Muscle of leg (tissue), 3 donors: ENCODE measurements at regions not wholly inside any gene's neighbourhood (a gene's known extent, or its start where the extent isn't known, plus 50 kb on each side); places are given as distances from the start of the nearest gene placed in this dataset.

Source experiments
- DNase-seq: peaks from one replicate; pipeline ENCODE4 v3.0.0; 2013
- H3K27ac ChIP-seq: one replicate; pipeline ENCODE4 v1.5.1; 2013; ENCODE audit warnings: mild to moderate bottlenecking, low read length, control low read depth
- H3K27me3 ChIP-seq: one replicate; pipeline ENCODE4 v1.6.1; 2013; ENCODE audit warnings: low read length; ENCODE audit not compliant: control insufficient read depth, insufficient read depth
- H3K36me3 ChIP-seq: one replicate; pipeline ENCODE4 v1.6.1; 2013; ENCODE audit warnings: low read length; ENCODE audit not compliant: control insufficient read depth, insufficient read depth
- H3K4me1 ChIP-seq: one replicate; pipeline ENCODE4 v1.6.1; 2013; ENCODE audit warnings: low read length; ENCODE audit not compliant: control insufficient read depth, insufficient read depth
- H3K4me3 ChIP-seq: one replicate; pipeline ENCODE4 v1.5.1; 2013; ENCODE audit warnings: low read length, control low read depth
- H3K9me3 ChIP-seq: replicated peaks from 2 replicates; pipeline ENCODE4 v1.6.1; 2013; ENCODE audit warnings: low read depth, low read length; ENCODE audit not compliant: control insufficient read depth
- WGBS: methylation state at CpG from one replicate; pipeline ENCODE4 v1.1.5; 2013; ENCODE audit warnings: missing lambda C conversion rate; ENCODE audit not compliant: insufficient coverage; 5-methylcytosine and 5-hydroxymethylcytosine counted together

DNA sequence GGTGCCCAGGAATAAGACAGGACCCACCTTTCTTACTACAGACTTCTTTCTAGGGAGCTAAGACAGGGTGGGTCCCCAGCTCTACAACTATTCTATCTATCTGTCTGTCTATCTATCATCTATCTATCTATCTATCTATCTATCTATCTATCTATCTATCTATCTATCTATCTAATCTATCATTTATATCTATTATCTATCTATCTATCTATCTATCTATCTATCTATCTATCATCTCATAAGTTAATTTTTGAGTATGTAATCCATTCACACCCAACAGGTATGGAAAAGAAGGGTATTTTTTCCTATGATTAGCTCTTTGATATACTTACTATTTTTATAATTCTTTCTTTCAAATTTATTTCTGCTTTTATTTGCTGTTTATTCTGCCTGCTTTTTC, 55.9 kb downstream of the BAMBI start:
- H3K4me3 ChIP-seq, result no peak overlapping the region
- no peaks in the 10 kb centered on the region for H3K4me1 ChIP-seq
- no peaks in the 10 kb centered on the region for H3K27me3 ChIP-seq
- H3K9me3 ChIP-seq, result peaks cover 6% of the 10 kb centered on the region
- H3K36me3 ChIP-seq, result no peaks in the 10 kb centered on the region
- no peak overlapping the region for H3K27ac ChIP-seq
- DNase-seq, result no peak

DNA sequence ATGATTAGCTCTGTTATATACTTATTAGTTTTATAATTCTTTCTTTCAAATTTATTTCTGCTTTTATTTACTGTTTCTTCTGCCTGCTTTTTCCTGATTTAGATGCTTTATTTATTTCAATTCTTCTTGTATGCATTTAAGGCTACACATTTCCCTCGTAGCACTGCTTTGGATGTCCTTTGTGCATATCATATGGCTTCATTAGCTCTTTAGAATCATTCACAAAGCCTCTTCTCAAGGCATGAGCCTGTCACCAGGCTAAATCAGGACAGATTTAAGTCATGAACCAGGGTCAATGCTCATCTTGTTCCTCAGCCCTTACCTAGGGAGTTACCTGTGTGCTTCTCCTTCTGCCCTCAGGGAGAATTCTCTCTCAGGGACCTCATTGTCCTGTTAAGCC, 56.3 kb downstream of the BAMBI start:
- H3K27ac ChIP-seq, result no peak overlapping the region
- peaks cover 6% of the 10 kb centered on the region for H3K9me3 ChIP-seq
- no peaks in the 10 kb centered on the region for H3K4me1 ChIP-seq
- H3K4me3 ChIP-seq, result no peak overlapping the region
- H3K36me3 ChIP-seq, result no peaks in the 10 kb centered on the region
- WGBS, result no CpG with 5 or more reads among the region's 1 CpG
- DNase-seq, result no peak
- H3K27me3 ChIP-seq, result no peaks in the 10 kb centered on the region

DNA sequence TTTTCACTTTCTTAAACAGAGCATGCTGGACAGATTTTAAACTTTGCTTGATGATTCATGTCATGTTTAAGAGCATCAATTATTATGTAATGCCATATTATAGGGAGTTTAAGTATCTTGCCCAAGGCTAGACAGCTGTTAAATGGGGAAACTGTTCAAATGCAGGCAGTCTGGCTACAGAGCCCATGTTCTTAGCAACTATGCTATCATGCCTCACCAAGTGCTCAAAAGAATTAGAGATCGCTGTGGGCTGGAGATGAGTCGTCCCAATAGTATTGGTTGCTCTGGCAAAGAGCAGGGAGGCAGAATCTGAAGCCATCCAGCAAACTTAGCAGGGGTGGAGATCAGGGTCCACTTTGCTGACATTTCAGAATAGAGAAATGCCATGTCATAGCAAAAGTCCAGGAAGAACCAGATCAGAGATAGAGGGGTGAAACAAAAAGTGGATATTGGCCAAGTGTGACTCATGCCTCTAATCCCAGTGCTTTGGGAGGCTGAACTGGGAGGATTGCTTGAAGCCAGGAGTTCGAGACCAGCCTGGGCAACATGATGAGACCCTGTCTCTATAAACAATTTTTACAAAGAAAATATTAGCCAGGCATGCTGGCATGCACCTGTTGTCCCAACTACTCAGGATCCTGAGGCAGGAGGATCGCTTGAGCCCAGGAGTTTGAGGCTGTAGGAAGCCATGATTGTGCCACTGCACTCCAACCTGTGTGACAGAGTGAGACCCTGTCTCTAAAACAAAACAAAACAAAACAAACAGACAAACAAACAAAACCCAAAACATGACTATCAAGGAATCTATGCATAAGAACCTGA, 57.8 kb downstream of the BAMBI start:
- Histone ChIP-seq H3K4me3 (no peak overlapping the region), H3K36me3 (no peaks in the 10 kb centered on the region), H3K27me3 (no peaks in the 10 kb centered on the region), H3K27ac (no peak overlapping the region), H3K9me3 (peaks cover 6% of the 10 kb centered on the region), H3K4me1 (no peaks in the 10 kb centered on the region)
- 57% methylated on average over 2 of the region's 4 CpGs for WGBS
- no peak for DNase-seq

DNA sequence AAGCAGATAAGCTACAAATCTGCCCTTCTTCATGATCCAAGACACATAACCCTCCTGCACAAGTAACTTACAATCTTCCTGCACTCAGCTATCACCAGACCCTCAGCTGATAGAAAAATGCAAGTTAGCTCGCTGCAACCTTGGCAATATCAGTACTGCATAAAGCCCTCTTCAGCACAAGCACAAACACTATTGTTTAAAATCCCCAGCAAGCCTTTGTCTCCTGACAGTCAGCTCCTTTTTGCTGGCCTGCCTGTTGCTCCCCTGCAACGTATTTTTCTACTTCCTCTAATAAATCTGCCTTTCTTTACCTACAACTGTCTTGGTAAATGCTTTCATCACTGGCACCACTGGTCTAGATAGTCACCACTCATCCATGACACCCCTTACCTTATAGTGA, 59.8 kb downstream of the BAMBI start:
- no peaks in the 10 kb centered on the region for H3K36me3 ChIP-seq
- WGBS, result 39% methylated on average over 2 of the region's 2 CpGs
- H3K4me1 ChIP-seq, result no peaks in the 10 kb centered on the region

DNA sequence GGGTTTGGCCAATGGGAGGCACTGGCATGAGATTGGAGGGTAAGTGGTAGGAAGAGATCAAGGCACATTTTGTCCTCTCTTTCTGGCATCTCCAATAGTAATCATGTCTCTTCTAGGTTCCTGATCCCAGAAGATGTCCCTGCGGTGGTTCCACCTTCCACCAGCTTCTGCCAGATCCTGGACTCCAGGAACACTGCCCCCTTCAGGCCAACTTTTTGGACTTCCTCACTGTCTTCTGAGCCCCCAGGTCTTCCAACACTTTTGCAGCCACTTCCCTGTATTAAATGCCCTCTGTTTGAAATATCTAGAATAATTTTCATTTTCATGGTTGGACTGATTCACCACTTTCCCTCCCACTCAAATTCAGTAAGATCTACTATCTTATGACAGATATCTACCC, 60.9 kb downstream of the BAMBI start:
- H3K36me3 ChIP-seq, result no peaks in the 10 kb centered on the region
- WGBS, result 90% methylated on average over 1 of the region's 1 CpG
- peaks cover 6% of the 10 kb centered on the region for H3K9me3 ChIP-seq
- H3K27ac ChIP-seq, result no peak overlapping the region
- H3K4me1 ChIP-seq, result no peaks in the 10 kb centered on the region
- H3K27me3 ChIP-seq, result no peaks in the 10 kb centered on the region
- no peak for DNase-seq
- no peak overlapping the region for H3K4me3 ChIP-seq

More for the DNA sequence above, 59.8 kb downstream of the BAMBI start:
- Histone ChIP-seq H3K27me3 (no peaks in the 10 kb centered on the region), H3K27ac (no peak overlapping the region), H3K9me3 (peaks cover 6% of the 10 kb centered on the region), H3K4me3 (no peak overlapping the region)
- no peak for DNase-seq

DNA sequence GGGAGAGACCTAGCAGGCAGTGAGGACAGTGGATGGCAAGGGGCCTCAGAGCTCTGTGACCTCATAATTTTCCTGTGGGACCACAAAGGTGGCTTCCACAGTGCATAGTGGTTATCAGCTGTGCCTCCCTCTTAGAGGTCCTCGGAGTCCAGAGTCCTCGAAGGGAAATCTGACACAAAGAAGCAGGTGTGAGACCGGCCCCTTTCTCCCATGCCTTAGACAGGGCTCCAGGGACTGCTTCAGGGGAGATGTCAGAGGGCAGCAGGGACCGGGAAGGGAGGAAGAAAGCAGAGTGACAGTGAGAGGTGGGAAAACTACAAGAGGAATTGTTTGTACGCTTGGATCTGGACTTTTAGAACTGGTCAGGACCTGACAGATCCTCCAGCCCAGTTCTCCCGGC, 66.3 kb downstream of the BAMBI start:
- WGBS, result 21% methylated on average over 3 of the region's 6 CpGs
- Histone ChIP-seq H3K9me3 (no peaks in the 10 kb centered on the region), H3K4me3 (no peak overlapping the region), H3K27me3 (peaks cover 2% of the 10 kb centered on the region), H3K4me1 (no peaks in the 10 kb centered on the region), H3K36me3 (no peaks in the 10 kb centered on the region), H3K27ac (no peak overlapping the region)
- no peak for DNase-seq

DNA sequence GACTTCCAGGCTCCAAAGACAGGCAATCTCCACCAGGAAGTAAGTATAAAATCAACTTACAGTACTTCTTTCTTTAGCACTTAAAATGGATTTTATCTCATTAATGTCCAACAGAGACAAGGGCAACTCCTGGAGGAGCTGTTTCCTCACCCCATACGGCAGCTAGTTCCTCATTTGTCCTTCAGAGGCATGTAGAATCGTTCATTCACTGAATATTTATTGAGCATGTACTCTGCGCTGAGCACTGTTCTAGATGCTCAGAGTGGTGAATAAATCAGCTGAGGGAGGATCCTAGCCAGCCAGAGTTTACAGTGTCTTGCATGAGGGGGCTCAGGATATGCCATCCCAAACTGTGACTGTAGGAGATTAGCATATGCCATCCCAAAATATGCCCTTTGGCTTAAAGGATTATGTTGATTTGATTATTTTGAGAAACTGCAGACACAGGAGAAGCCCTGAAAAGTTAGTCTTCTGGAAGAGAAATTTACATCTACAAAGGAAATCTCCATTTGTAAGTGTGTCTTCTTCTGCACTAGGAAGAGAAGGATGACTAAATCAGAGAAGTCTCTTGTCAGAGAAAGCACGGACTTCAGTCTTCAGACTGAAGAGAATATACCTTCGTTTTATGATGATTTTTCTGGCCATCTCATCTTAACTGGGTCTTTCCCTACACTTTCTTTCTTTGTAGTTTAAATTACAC, 66.9 kb downstream of the BAMBI start:
- Histone ChIP-seq H3K9me3 (no peaks in the 10 kb centered on the region), H3K4me1 (no peaks in the 10 kb centered on the region), H3K36me3 (no peaks in the 10 kb centered on the region), H3K4me3 (no peak overlapping the region), H3K27me3 (peaks cover 2% of the 10 kb centered on the region), H3K27ac (no peak overlapping the region)
- no peak for DNase-seq
- no CpG with 5 or more reads among the region's 5 CpGs for WGBS

DNA sequence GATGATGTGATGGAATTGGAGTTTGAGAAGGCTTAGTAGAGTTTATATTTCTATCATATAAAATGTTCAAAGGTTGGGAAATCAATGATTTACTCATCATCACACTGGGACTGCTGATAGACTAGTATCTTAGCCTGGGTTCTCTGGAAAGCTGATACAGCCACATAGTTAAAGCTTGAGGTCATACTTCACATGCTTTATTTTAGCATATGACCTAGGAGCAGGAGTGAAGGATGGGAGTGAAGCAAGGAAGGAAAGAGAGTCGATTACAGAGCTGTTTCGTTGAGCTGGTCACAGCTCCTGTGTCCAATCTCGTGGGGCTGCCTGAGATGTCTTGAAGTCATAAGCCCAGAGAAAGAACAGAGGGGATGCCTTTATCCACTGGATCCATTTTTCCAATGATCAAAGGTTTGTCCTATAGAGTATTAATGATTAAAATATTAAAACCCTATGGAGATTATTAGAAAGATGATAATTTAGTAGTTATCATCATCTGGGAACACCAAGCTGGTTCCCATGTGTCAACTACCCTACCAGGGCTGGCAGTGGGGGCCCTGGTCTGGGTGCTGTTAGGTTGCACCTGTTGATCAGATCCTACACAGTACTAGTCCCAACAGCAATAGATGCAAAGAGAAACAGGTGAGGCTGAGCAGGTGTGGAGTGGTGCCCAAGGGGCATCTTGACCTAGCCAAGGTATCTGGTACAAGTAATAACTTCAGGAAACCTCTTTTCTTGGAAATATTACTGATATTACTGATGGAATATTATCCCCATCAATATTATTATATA, 77.8 kb downstream of the BAMBI start:
- Histone ChIP-seq H3K9me3 (no peaks in the 10 kb centered on the region), H3K27ac (no peak overlapping the region), H3K4me1 (no peaks in the 10 kb centered on the region), H3K4me3 (no peak overlapping the region), H3K36me3 (no peaks in the 10 kb centered on the region), H3K27me3 (no peaks in the 10 kb centered on the region)
- WGBS, result 75% methylated on average over 2 of the region's 3 CpGs
- DNase-seq, result no peak

DNA sequence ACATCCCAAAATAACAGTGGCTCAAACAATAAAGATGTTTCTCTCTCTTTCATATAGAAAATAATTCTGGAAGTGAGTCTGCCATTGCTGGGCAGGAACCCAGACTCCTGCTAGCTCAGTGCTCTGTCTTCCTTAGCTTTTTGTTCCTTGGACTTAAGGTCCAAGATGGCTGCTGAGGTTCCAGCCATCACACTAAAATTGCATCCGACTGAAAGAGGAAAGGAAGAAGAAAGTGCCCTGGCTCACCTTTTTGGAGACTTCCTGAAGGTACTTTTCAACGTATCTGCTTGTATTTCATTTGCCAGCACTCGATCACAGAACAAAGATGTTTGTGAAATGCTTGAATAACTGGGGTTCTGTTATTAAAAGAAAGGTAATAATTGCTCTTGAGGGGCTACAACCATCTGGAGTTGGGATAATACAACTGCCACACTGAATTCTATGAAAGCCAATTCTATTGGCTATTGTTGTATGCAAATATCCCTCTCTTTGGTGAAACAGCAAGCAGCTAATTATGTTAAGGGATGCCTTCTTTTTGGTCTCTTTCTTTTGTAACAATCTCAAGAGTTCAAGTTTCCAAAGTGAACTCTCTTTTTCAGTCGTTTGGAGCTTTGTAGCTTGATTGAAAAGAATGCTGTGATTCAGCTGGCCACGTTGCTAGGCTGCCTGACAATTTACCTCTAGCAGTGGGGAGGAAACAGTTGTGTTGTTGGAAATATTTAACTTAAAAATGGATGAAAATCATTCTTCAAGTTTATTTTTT, 83.9 kb downstream of the BAMBI start:
- WGBS, result 100% methylated on average over 2 of the region's 5 CpGs
- H3K9me3 ChIP-seq, result no peaks in the 10 kb centered on the region
- peak; percentile 39 for DNase-seq
- no peaks in the 10 kb centered on the region for H3K27me3 ChIP-seq
- no peak overlapping the region for H3K27ac ChIP-seq
- no peaks in the 10 kb centered on the region for H3K4me1 ChIP-seq
- no peak overlapping the region for H3K4me3 ChIP-seq
- H3K36me3 ChIP-seq, result no peaks in the 10 kb centered on the region
